ENCODE measurements at regions not wholly inside any gene's neighbourhood (a gene's known extent, or its start where the extent isn't known, plus 50 kb on each side); places are given as distances from the start of the nearest gene placed in this dataset.

- TF ChIP-seq, protein P1, sequence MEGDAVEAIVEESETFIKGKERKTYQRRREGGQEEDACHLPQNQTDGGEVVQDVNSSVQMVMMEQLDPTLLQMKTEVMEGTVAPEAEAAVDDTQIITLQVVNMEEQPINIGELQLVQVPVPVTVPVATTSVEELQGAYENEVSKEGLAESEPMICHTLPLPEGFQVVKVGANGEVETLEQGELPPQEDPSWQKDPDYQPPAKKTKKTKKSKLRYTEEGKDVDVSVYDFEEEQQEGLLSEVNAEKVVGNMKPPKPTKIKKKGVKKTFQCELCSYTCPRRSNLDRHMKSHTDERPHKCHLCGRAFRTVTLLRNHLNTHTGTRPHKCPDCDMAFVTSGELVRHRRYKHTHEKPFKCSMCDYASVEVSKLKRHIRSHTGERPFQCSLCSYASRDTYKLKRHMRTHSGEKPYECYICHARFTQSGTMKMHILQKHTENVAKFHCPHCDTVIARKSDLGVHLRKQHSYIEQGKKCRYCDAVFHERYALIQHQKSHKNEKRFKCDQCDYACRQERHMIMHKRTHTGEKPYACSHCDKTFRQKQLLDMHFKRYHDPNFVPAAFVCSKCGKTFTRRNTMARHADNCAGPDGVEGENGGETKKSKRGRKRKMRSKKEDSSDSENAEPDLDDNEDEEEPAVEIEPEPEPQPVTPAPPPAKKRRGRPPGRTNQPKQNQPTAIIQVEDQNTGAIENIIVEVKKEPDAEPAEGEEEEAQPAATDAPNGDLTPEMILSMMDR (IDR thresholded peaks at IDR 0.05), result no peak
- no peak for TF ChIP-seq OVOL2 (CRISPR knock-in tag; IDR thresholded peaks at IDR 0.05; ENCODE audit: borderline replicate concordance)
- TF ChIP-seq KAT7 (CRISPR knock-in tag; IDR thresholded peaks at IDR 0.05; ENCODE audit: borderline replicate concordance), result no peak
- TF ChIP-seq PREB (CRISPR knock-in tag; IDR thresholded peaks at IDR 0.05; ENCODE audit: borderline replicate concordance), result no peak
- TF ChIP-seq, protein P2, sequence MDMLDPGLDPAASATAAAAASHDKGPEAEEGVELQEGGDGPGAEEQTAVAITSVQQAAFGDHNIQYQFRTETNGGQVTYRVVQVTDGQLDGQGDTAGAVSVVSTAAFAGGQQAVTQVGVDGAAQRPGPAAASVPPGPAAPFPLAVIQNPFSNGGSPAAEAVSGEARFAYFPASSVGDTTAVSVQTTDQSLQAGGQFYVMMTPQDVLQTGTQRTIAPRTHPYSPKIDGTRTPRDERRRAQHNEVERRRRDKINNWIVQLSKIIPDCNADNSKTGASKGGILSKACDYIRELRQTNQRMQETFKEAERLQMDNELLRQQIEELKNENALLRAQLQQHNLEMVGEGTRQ (CRISPR knock-in tag; IDR thresholded peaks at IDR 0.05), result no peak
- TF ChIP-seq EMX1 (CRISPR knock-in tag; IDR thresholded peaks at IDR 0.05), result no peak
- TF ChIP-seq ELF4 (CRISPR knock-in tag; IDR thresholded peaks at IDR 0.05; ENCODE audit: low read depth), result no peak
- no peak for TF ChIP-seq ETV6 (CRISPR knock-in tag; IDR thresholded peaks at IDR 0.05)
- TF ChIP-seq NR2C2 (CRISPR knock-in tag; IDR thresholded peaks at IDR 0.05), result no peak
- TF ChIP-seq FOXJ3 (CRISPR knock-in tag; IDR thresholded peaks at IDR 0.05; ENCODE audit: borderline replicate concordance), result no peak
- no peak for TF ChIP-seq IRF2 (CRISPR knock-in tag; IDR thresholded peaks at IDR 0.05; ENCODE audit: borderline replicate concordance, low read depth)
- no peak for TF ChIP-seq FOXK1 (CRISPR knock-in tag; IDR thresholded peaks at IDR 0.05)
- no peak for TF ChIP-seq CREB1 (CRISPR knock-in tag; IDR thresholded peaks at IDR 0.05)
- TF ChIP-seq ZBTB43 (CRISPR knock-in tag; IDR thresholded peaks at IDR 0.05), result no peak
Observed at GRCh38 chr6:157768863-157769551, 54.0 kb upstream of the SNX9 start.
